CD4-positive, CD25-positive, alpha-beta regulatory T cell (primary cell): ENCODE measurements at regions not wholly inside any gene's neighbourhood (a gene's known extent, or its start where the extent isn't known, plus 50 kb on each side); places are given as distances from the start of the nearest gene placed in this dataset.
"Not testable (repeated sequence)": the region's sequence is repeated elsewhere in the genome, so short reads cannot be mapped to it uniquely, and the experiment has no call there.

Source experiments
- ATAC-seq, 2 donors: fragments of 150-1000 bp; cut with Tn5 transposase; one replicate each; pipeline ENCODE4 v1.10.0; 2021; ENCODE audit warnings: low read depth in 2 of 2, moderate number of reproducible peaks in 2 of 2, moderate library complexity in 1 of 2
- DNase-seq, 3 donors: peaks; one replicate each; pipeline versions ENCODE4 v3.0.0 to v3.0.0-alpha.2; 2012 to 2022; ENCODE audit warnings: mixed read lengths in 1 of 3
- H3K27ac ChIP-seq: one replicate; pipeline ENCODE4 v1.7.0; 2013; ENCODE audit warnings: mild to moderate bottlenecking, low read length; ENCODE audit not compliant: insufficient read depth, poor library complexity, severe bottlenecking
- H3K27me3 ChIP-seq: one replicate; pipeline ENCODE4 v1.7.0; 2013; ENCODE audit warnings: low read length; ENCODE audit not compliant: control insufficient read depth, insufficient read depth
- H3K36me3 ChIP-seq: one replicate; pipeline ENCODE4 v1.7.0; 2013; ENCODE audit warnings: mild to moderate bottlenecking, low read length, moderate library complexity; ENCODE audit not compliant: control insufficient read depth, insufficient read depth
- H3K4me1 ChIP-seq: 2 replicates; pipeline ENCODE4 v1.7.0; 2013; ENCODE audit warnings: mild to moderate bottlenecking, low read length; ENCODE audit not compliant: insufficient read depth, control insufficient read depth, poor library complexity, severe bottlenecking
- H3K4me3 ChIP-seq: one replicate; pipeline ENCODE4 v1.7.0; 2013; ENCODE audit warnings: low read depth, mild to moderate bottlenecking, low read length, moderate library complexity
- H3K9me3 ChIP-seq, 2 experiments: 1 replicate in 1 of 2; 2 replicates in 1 of 2; pipeline ENCODE4 v1.7.0; 2013; ENCODE audit warnings: low read length in 2 of 2, mild to moderate bottlenecking in 1 of 2, moderate library complexity in 1 of 2; ENCODE audit not compliant: control insufficient read depth in 2 of 2
- H3K27ac Mint-ChIP-seq, 3 donors: one replicate each; pipeline ENCODE4 v1.8.0; 2020 to 2022; ENCODE audit warnings: mild to moderate bottlenecking in 3 of 3, mixed read lengths in 3 of 3, moderate library complexity in 2 of 3
- H3K27me3 Mint-ChIP-seq: one replicate; pipeline ENCODE4 v1.8.0; 2022; ENCODE audit warnings: mild to moderate bottlenecking, mixed read lengths
- H3K36me3 Mint-ChIP-seq: one replicate; pipeline ENCODE4 v1.8.0; 2020; ENCODE audit warnings: mixed read lengths
- H3K4me1 Mint-ChIP-seq, 4 donors: one replicate each; pipeline ENCODE4 v1.8.0; 2020 to 2022; ENCODE audit warnings: mixed read lengths in 4 of 4, mild to moderate bottlenecking in 1 of 4
- H3K4me3 Mint-ChIP-seq, 4 donors: one replicate each; pipeline ENCODE4 v1.8.0; 2020 to 2022; ENCODE audit warnings: mild to moderate bottlenecking in 4 of 4, mixed read lengths in 4 of 4, moderate library complexity in 3 of 4
- H3K9me3 Mint-ChIP-seq, 7 donors: one replicate each; pipeline ENCODE4 v1.8.0; 2020 to 2022; ENCODE audit warnings: mixed read lengths in 7 of 7, mild to moderate bottlenecking in 3 of 7, moderate library complexity in 2 of 7

DNA sequence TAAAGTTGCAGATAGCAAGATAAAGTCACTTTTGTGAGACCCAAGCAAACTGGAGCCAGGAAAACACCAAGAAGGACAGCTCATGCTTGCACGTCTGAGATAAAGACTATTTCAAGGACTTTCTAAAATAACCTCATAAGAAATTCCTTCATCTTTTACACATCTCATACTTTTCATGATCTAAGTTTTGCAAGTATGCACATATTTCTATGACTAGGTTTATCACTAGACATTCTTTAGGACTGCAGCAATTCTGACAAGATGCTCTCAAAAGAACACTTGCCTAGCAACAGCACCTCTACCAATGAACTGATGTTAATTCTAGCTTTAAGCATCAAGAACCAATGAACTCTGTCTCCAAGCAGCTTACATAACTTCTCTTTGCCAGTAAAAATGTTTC is 457.6 kb downstream of the SEMA3D start:
- Mint-ChIP-seq H3K4me1 (no peaks in the 10 kb centered on the region), H3K27me3 (no peaks in the 10 kb centered on the region), H3K4me3 (no peak overlapping the region), H3K36me3 (no peaks in the 10 kb centered on the region), H3K9me3 (peaks cover 0 to 41% (median 14%) of the 10 kb centered on the region in 7 donors), H3K27ac (no peak overlapping the region)
- Histone ChIP-seq H3K4me3 (no peak overlapping the region), H3K27me3 (no peaks in the 10 kb centered on the region), H3K9me3 (peaks cover 0 to 5% of the 10 kb centered on the region in 2 experiments), H3K36me3 (no peaks in the 10 kb centered on the region), H3K4me1 (no peaks in the 10 kb centered on the region), H3K27ac (no peak overlapping the region)
- ATAC-seq (no peak), DNase-seq (no peak)

DNA sequence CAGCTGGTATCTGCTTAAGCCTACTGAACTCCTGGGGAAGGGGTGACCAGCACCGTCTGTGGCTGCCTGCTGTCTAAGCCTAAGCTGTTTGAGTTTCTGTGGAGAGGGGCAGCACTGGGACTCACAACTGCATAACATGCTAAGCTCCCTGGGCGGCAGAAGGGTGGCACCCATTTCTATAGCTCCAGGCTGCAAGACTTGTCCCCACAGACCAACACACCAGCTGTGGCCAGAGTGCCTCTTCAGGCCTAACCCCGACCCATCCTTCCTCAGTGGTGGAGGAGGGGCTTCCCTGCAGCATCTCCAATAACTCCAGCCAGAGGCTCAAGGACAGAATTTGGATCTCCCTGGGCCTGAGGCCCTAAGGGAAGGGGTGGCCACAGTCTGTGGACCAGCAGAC is 464.1 kb downstream of the SEMA3D start:
- Histone ChIP-seq H3K27me3 (no peaks in the 10 kb centered on the region), H3K4me1 (no peaks in the 10 kb centered on the region), H3K36me3 (no peaks in the 10 kb centered on the region), H3K9me3 (peaks cover 3 to 12% of the 10 kb centered on the region in 2 experiments), H3K27ac (no peak overlapping the region), H3K4me3 (no peak overlapping the region)
- H3K4me3 Mint-ChIP-seq = no peak overlapping the region
- H3K27ac Mint-ChIP-seq = no peak overlapping the region
- no peak for ATAC-seq
- peaks cover 0 to 24% (median 8%) of the 10 kb centered on the region in 7 donors for H3K9me3 Mint-ChIP-seq
- no peaks in the 10 kb centered on the region for H3K36me3 Mint-ChIP-seq
- H3K4me1 Mint-ChIP-seq = no peaks in the 10 kb centered on the region
- no peak for DNase-seq
- no peaks in the 10 kb centered on the region for H3K27me3 Mint-ChIP-seq

DNA sequence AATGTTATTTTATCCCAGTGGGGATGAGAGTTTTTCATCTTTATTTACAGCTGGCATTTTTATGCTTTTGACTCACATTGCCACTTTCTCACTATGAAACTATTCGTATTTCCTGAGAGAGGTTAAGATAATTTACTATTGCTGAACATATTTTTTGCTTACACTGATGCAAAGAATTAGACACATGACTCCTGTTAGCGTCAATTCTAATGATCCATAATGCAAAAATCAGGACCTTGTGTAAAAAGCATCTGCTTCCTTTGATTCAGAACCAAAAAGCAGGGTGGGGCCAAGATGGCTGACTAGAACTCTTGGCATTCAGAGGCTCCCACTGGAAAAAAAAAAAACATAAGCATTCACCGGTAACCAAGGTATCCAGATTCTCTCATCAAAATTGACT is 464.8 kb downstream of the SEMA3D start:
- Mint-ChIP-seq H3K27ac (no peak overlapping the region), H3K9me3 (peaks cover 0 to 18% (median 5%) of the 10 kb centered on the region in 7 donors), H3K27me3 (no peaks in the 10 kb centered on the region), H3K36me3 (no peaks in the 10 kb centered on the region), H3K4me3 (peak overlapping the region in 1 of 4 donors; percentile 10), H3K4me1 (no peaks in the 10 kb centered on the region)
- DNase-seq (no peak), ATAC-seq (no peak)
- Histone ChIP-seq H3K27ac (no peak overlapping the region), H3K36me3 (no peaks in the 10 kb centered on the region), H3K9me3 (peaks cover 3 to 12% of the 10 kb centered on the region in 2 experiments), H3K4me1 (no peaks in the 10 kb centered on the region), H3K4me3 (no peak overlapping the region), H3K27me3 (no peaks in the 10 kb centered on the region)

DNA sequence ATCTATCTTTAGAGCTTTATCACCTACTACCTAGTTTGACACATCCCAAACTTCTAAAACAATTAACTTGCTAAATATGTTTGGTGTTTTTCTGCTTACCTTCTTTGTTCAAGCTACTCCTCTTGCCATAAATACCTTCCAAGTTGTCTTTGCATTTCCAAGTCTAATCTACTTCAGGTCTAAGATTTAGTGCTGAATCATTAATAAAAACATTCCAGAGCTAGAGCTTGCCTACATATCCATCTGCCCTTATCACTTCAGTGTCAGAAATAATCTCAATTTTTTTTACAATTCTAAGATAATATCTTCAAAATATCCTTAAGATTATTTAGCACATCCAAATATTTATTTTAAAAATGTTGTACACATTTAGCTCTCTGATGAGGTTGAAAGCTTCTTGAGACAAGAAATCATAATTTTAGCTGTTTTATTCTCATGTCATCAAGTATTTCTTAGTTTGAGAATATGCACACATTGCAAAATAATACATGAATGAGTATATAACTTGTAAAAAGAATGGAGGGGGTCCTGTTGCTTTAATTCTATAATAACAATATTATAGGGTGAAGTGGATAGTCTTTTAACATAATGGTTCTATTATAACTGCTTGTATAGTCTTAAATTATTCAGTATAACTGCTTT is 466.3 kb downstream of the SEMA3D start:
- Mint-ChIP-seq H3K36me3 (no peaks in the 10 kb centered on the region), H3K27me3 (no peaks in the 10 kb centered on the region), H3K27ac (no peak overlapping the region), H3K4me3 (no peak overlapping the region), H3K9me3 (peaks cover 0 to 11% (median 6%) of the 10 kb centered on the region in 7 donors), H3K4me1 (no peaks in the 10 kb centered on the region)
- Histone ChIP-seq H3K27me3 (no peaks in the 10 kb centered on the region), H3K36me3 (no peaks in the 10 kb centered on the region), H3K4me3 (no peak overlapping the region), H3K4me1 (no peaks in the 10 kb centered on the region), H3K9me3 (peaks cover 3 to 12% of the 10 kb centered on the region in 2 experiments), H3K27ac (no peak overlapping the region)
- DNase-seq (no peak), ATAC-seq (no peak)

DNA sequence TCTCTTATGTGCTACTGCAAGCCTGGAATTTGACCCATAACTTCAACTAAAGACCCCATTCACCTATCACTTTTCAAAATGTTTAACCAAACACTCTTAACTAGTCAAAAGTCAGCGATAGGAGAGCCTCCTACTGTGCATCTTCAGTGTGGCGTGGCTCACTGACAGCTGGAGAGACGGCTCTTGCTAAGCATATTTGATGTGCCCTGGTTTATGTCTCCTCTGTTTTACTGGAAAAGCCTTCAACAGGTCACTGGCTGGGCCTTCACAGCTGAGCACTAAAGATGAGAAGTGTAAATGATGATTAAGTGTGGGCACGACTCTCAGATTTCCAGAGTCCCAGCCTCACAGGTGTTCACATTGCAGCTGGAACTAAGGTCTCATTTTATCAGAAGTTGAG is 472.1 kb downstream of the SEMA3D start:
- peaks cover 0 to 9% (median 5%) of the 10 kb centered on the region in 7 donors for H3K9me3 Mint-ChIP-seq
- ATAC-seq (no peak), DNase-seq (no peak)
- no peak overlapping the region for H3K4me3 Mint-ChIP-seq
- no peaks in the 10 kb centered on the region for H3K36me3 Mint-ChIP-seq
- no peaks in the 10 kb centered on the region for H3K4me1 Mint-ChIP-seq
- no peaks in the 10 kb centered on the region for H3K27me3 Mint-ChIP-seq
- Histone ChIP-seq H3K27ac (no peak overlapping the region), H3K36me3 (no peaks in the 10 kb centered on the region), H3K9me3 (peaks cover 0 to 3% of the 10 kb centered on the region in 2 experiments), H3K4me1 (no peaks in the 10 kb centered on the region), H3K27me3 (no peaks in the 10 kb centered on the region), H3K4me3 (no peak overlapping the region)
- no peak overlapping the region for H3K27ac Mint-ChIP-seq

DNA sequence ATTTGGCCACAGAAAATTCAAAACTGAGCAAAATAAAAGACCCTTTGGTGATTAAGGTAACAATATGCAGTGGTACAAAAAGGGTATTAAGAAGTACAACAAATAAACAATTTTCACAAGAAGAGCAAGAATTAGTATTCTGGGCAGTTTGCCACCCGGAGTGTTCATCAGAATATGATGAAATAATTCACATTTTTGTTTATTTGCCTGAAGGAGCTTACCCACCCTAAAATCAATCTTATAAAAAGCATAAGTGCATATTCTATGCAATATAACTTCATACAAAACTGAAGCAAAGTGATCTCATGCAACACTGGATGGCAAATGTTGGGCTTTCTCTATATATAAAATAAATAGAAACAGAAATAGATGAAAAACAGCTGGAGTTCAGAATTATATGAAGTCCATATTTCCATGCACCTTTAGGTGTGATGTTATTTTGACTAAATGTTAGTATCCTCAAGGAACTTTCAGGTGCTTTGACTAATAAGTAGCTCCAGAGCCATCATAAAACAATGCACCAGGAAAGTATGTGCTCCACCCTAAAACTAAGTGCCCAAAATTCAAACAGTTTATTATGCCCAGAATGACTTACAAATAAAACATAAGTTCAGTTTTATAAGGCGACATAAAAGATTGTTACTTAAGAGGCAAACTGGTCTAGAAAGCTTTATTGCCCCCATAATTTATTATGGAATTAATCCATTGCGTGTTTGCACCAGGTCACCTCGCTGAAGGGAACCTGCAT is 474.3 kb downstream of the SEMA3D start:
- Histone ChIP-seq H3K27ac (no peak overlapping the region), H3K36me3 (no peaks in the 10 kb centered on the region), H3K9me3 (peaks cover 0 to 3% of the 10 kb centered on the region in 2 experiments), H3K27me3 (no peaks in the 10 kb centered on the region), H3K4me1 (no peaks in the 10 kb centered on the region), H3K4me3 (no peak overlapping the region)
- Mint-ChIP-seq H3K27ac (no peak overlapping the region), H3K4me1 (no peaks in the 10 kb centered on the region), H3K27me3 (no peaks in the 10 kb centered on the region), H3K4me3 (no peak overlapping the region), H3K36me3 (no peaks in the 10 kb centered on the region), H3K9me3 (peaks cover 0 to 9% (median 0%) of the 10 kb centered on the region in 7 donors)
- ATAC-seq = no peak
- DNase-seq = no peak

DNA sequence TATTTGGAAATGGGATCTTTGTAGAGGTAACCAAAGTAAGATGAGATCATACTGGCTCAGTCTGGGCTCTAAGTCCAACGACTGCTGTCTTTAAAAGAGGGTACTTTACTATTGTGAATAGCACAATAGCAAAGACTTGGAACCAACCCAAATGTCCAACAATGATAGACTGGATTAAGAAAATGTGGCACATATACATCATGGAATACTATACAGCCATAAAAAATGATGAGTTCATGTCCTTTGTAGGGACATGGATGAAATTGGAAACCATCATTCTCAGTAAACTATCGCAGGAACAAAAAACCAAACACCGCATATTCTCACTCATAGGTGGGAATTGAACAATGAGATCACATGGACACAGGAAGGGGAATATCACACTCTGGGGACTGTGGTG is 476.3 kb downstream of the SEMA3D start:
- not testable (repeated sequence) for H3K27me3 Mint-ChIP-seq, H3K9me3 Mint-ChIP-seq, H3K4me3 Mint-ChIP-seq, H3K27ac Mint-ChIP-seq, H3K36me3 Mint-ChIP-seq, H3K27ac ChIP-seq, ATAC-seq, DNase-seq, H3K4me3 ChIP-seq, H3K4me1 ChIP-seq, H3K27me3 ChIP-seq, H3K36me3 ChIP-seq, H3K4me1 Mint-ChIP-seq, H3K9me3 ChIP-seq

DNA sequence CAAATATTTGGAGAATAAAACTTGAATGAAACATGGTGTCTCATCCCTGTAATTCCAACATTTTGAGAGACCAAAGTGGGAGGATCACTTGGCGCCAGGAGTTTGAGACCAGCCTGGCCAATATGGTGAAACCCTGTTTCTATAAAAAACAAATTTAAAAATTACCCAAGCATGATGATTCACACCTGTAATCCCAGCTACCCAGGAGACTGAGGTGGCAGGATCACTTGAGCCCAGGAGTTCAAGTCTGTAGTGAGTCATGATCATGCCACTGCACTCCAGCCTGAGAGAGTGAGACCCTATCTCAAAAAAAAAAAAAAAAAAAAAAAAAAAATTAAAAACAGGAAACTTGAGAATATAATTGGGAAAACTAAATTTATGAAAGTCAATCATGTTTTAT is 481.1 kb downstream of the SEMA3D start:
- H3K4me3 Mint-ChIP-seq = no peak overlapping the region
- H3K4me1 Mint-ChIP-seq = no peaks in the 10 kb centered on the region
- peaks cover 0 to 3% of the 10 kb centered on the region in 2 experiments for H3K9me3 ChIP-seq
- no peaks in the 10 kb centered on the region for H3K27me3 Mint-ChIP-seq
- peaks cover 0 to 6% (median 0%) of the 10 kb centered on the region in 7 donors for H3K9me3 Mint-ChIP-seq
- no peak overlapping the region for H3K4me3 ChIP-seq
- no peaks in the 10 kb centered on the region for H3K27me3 ChIP-seq
- no peak overlapping the region for H3K27ac Mint-ChIP-seq
- no peaks in the 10 kb centered on the region for H3K36me3 Mint-ChIP-seq
- no peaks in the 10 kb centered on the region for H3K36me3 ChIP-seq
- DNase-seq (no peak), ATAC-seq (no peak)
- no peak overlapping the region for H3K27ac ChIP-seq
- no peaks in the 10 kb centered on the region for H3K4me1 ChIP-seq
